ENCODE measurements at regions not wholly inside any gene's neighbourhood (a gene's known extent, or its start where the extent isn't known, plus 50 kb on each side); places are given as distances from the start of the nearest gene placed in this dataset.
"Not testable (repeated sequence)": the region's sequence is repeated elsewhere in the genome, so short reads cannot be mapped to it uniquely, and the experiment has no call there.

- DNase-seq, result no peak
These were observed 156.8 kb upstream of the STS start for GRCh38 chrX:6990552-6991193.

GRCh38 chrX:6989858-6990257, 157.7 kb upstream of the STS start:
- DNase-seq, result no peak

GRCh38 chrX:6988694-6989093, 158.8 kb upstream of the STS start:
- not testable (repeated sequence) for DNase-seq

GRCh38 chrX:6986915-6987314, 160.6 kb upstream of the STS start:
- DNase-seq, result no peak

GRCh38 chrX:6985537-6985936, 162.0 kb upstream of the STS start:
- DNase-seq, result no peak

GRCh38 chrX:6983207-6983955, 164.1 kb upstream of the STS start:
- peak in 1 of 2 experiments; percentile 1 for DNase-seq

- no peak for DNase-seq
These were observed 165.7 kb upstream of the STS start for GRCh38 chrX:6981718-6982406.

GRCh38 chrX:6980981-6981380, 166.5 kb upstream of the STS start:
- DNase-seq, result no peak

- no peak for DNase-seq
These were observed 179.3 kb upstream of the STS start for GRCh38 chrX:6968231-6968630.

GRCh38 chrX:6965729-6966128, 181.8 kb upstream of the STS start:
- DNase-seq, result no peak

- DNase-seq, result no peak
These were observed 185.5 kb upstream of the STS start for GRCh38 chrX:6962006-6962355.

- no peak for DNase-seq
These were observed 186.1 kb upstream of the STS start for GRCh38 chrX:6961286-6962005.

GRCh38 chrX:6959006-6959405, 188.5 kb upstream of the STS start:
- DNase-seq, result no peak

GRCh38 chrX:6954836-6955235, 192.7 kb upstream of the STS start:
- DNase-seq, result no peak

GRCh38 chrX:6946168-6946567, 201.3 kb upstream of the STS start:
- DNase-seq, result no peak

- DNase-seq, result no peak
These were observed 206.5 kb upstream of the STS start for GRCh38 chrX:6941041-6941440.

GRCh38 chrX:6932942-6933341, 214.6 kb upstream of the STS start:
- not testable (repeated sequence) for DNase-seq

GRCh38 chrX:6930307-6930849, 217.1 kb upstream of the STS start:
- no peak for DNase-seq

GRCh38 chrX:6924443-6925077, 223.0 kb upstream of the STS start:
- no peak for DNase-seq

- no peak for DNase-seq
These were observed 229.8 kb upstream of the STS start for GRCh38 chrX:6917666-6918065.

GRCh38 chrX:6910218-6910617, 237.3 kb upstream of the STS start:
- no peak for DNase-seq

- DNase-seq, result no peak
These were observed 238.1 kb upstream of the STS start for GRCh38 chrX:6909396-6909795.

GRCh38 chrX:6906608-6907007, 240.9 kb upstream of the STS start:
- no peak for DNase-seq
